Activated CD8-positive, alpha-beta memory T cell treated with anti-CD3 and anti-CD28 coated beads, Interleukin-2, amount 50 U/mL, for 24 hours (primary cell): ENCODE measurements at regions not wholly inside any gene's neighbourhood (a gene's known extent, or its start where the extent isn't known, plus 50 kb on each side); places are given as distances from the start of the nearest gene placed in this dataset.

Experiments
- DNase-seq: peaks from one replicate; pipeline ENCODE4 v3.0.0-alpha.2; 2020; ENCODE audit errors: extremely low read depth

- no peak for DNase-seq
Observed at GRCh38 chr9:79884546-79884945, 312.8 kb downstream of the TLE4 start.

DNA sequence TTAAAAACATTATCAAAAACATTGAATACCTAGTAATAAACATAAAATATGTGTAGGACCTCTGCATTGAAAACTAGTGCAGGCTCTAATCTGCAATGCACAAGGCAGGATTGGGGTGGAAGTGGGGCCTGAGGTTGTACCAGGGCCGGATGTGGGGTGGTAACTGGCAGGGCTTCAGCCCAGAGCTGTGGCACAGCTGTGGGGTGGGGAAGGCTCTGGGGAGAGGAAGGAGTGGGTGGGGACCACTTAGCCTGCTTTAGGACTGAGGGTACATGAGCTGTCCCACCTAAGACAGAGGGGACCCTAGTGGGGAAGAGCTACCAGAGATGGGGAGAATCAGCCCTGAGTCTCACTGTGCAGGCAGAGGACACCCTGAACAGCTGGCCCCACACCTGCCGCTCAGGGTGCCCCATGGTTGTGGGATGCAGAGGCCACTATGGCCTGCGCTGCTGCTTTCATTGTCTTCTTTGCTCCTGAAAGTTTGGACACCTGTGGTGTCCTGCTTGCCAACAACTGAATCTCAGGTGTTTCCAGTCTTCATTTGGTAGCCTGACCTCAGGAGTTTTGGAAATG, 311.4 kb downstream of the TLE4 start:
- DNase-seq, result peak; percentile 17

- no peak for DNase-seq
Observed at GRCh38 chr9:79880626-79881025, 308.9 kb downstream of the TLE4 start.

- no peak for DNase-seq
Observed at GRCh38 chr9:79877943-79878602, 306.3 kb downstream of the TLE4 start.

GRCh38 chr9:79868567-79869189, 296.9 kb downstream of the TLE4 start:
- no peak for DNase-seq

DNA sequence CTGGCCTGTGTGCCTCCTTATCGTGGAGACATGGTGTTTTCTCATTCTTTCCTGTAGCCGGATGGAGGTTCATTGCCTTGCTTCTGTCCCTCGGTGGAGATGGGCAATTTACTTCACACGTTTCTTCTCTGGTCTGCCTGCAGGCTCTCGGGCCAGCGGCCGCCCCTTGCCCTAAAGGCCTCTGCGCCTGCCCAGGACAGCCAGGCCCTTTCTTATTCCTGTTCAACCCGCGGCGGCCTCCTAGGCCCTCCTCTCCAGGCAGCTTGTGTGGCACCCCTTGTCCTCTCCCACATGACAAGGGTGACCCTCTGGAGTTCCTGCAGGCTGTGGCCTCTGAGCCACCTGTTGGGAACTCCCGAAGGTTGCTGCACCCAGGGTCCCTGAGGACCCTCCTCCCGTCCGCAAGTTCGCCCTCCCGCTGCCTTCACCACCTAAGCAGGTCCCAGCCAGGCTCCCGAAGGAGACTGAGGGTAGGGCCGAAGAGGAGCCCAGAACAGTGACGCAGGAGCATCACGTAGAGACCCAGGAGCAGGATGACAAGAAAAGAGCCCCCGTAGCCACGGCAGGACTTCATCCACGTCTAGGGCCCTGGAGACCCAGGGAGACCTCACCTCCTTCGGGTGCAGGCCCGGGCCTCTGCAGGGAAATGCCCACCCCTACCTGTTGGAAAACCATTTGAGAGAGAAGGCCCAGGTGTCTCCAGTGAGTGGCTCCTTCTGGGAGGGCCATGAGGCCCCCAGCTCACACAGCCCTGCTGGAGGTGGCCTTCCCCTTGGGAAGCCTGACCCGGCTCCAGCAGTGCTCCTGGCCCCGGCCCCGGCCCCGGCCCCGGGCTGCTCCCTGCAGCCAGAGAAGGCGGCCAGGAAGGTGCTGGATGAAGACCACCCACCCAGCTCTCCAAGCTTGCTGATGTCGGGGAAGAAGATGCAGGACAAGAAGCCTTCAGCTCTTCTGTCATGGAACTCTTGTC, 291.4 kb downstream of the TLE4 start:
- no peak for DNase-seq

DNA sequence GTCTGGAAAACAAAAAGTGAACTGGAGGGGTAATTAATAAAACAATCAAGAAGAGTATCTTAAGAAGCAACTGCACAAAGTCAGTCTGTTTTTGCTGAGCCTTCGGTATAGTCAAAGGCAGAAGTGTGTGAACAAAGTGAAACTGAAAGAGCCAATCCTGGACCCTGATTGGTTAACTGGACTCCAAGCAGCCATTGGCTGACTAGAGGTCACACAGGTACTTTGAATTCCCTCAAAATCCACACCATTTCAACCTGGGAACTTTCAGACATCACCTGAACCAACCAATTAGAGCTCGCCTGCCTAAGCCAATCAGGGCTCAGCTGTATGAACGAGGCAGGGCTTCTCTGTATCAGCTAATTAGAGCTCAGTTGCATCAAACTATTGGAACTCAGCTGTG, 286.7 kb downstream of the TLE4 start:
- no peak for DNase-seq

DNA sequence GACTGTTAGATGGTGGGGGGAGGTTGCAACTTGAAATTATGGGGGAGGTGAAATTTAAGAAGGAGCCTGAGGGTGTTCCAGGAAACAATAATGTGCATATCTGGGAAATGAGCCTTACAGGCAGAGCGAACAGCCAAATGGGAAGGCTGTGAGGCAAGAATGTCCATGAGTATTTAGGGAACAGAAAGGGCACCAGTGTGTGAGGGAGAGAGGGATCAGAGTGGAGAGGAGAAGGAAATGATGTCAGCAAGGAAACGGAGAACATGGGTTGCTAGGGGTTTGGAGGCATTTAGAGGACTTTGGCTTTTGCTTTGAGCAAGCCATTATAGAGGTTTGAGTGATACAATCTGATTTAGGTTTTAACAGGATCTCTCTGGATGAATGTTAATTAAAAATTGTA, 285.4 kb downstream of the TLE4 start:
- no peak for DNase-seq

- DNase-seq, result no peak
Observed at GRCh38 chr9:79847074-79847473, 275.3 kb downstream of the TLE4 start.

- DNase-seq, result no peak
Observed at GRCh38 chr9:79829566-79830302, 258.0 kb downstream of the TLE4 start.

- no peak for DNase-seq
Observed at GRCh38 chr9:79824265-79824664, 252.5 kb downstream of the TLE4 start.

- DNase-seq, result no peak
Observed at GRCh38 chr9:79817438-79818004, 245.8 kb downstream of the TLE4 start.

DNA sequence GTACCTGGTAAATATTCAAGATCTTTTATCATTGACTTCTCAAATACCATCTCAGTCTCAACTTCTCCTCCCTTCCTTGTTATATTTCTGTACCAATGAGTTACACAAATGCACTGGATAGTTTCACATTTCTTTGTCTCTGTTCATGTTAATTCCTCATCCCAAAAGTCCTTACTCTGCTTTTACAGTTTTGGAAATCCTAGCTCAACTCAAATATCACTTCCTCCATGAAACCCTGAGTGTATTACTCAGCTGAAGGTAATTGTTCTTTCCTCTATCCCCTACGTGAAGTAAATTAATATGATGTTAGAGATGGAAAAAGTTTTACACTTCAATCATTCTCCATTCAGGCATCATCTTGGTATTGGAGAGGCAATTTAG, 241.5 kb downstream of the TLE4 start:
- no peak for DNase-seq

DNA sequence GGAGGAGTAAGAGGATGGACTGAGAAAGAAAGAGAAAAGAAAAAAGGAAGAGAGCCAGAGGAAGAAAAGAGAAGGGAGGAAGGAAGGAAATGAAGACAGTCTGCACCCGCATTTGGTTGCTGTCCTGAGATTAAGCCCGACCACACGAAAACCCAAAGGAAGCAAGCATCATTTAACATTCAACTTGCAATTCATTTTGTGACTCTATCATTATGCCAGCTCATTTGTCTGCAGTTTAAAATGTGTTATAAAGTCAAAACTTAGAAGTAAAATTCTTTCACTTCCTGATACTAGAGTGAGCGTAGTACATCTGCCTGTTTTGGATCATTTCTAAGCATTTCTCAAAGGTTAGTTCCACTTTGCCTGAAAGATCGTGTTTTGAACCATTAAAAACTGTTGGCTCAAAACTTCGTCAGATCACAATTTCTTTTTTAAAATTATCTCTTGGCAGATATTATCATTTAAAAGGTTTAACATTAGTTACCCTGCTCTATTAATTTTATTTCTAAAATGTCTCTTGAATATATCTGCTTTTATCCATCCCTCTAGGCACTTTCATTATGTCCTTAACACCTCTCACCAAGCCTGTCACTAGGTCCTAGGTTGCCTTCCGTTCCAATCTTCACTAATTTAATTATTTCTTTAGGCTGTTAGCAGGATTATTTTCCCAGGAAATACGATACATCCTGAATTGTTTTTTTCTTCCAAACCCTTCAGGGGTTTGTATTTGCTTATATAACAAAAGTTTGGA, 240.9 kb downstream of the TLE4 start:
- DNase-seq, result no peak

- DNase-seq, result no peak
Observed at GRCh38 chr9:79812099-79812498, 240.3 kb downstream of the TLE4 start.

DNA sequence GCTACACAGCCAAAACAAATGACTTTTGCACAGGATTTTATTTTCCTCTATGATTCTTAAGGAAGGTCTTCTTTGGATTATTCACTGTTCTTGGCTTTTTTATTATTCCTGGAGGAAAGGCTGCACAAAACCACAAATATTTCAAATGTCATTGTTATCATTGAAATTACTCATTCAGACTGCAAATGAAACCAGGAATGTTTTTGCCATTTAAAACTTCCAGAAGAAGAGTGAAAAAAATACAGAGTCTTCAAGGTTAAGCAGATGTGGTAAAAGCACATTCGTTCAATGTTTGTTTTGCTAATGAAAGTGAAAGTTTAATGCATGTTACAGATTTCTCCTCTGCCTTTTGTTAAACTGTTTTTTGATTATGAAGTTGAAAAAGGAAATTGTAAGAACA, 238.2 kb downstream of the TLE4 start:
- no peak for DNase-seq

DNA sequence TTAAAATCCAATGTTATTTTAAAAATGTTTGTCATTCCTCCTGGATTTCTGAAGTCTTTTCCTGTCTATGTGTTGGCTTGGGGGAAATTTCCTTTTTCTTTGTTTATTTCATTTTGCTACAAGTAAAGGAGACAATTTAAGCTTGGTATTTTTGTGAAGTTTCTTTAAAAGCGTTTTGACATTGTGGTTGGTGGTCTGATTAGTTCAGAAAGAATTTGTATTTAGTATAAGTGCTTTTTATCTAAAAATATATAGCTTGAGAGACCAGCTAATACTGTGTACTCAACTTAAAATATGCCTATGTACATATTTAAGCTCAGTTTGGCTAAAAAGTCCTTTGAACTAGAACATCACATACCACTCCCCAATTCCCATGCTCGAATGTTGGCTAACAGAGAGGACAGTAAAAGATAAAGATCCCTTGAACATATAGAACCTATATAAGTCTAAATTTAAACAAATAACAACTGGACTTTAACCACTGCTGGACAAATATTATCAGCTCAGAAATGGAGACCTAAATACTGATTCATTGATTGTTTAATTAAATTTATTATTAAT, 237.6 kb downstream of the TLE4 start:
- DNase-seq, result no peak

DNA sequence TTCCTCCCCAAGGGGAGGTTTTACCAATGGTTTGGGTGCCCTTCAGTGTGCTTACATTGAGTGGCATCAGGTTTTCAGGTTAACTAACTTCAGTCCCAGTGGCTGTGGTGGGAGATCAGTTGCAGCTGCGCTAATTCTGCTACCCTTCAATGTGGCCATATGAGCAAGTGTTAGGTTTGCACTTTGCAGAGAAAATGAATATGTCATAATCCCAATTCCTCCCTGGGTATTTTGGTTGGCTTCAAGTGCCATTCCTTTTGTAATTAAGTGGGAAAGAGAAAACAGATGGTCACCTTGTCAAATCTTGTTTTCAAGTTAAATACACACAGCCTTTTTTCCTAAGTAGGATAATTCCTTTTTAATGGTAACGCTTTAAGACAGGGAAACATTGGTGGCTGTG, 236.2 kb downstream of the TLE4 start:
- no peak for DNase-seq

- no peak for DNase-seq
Observed at GRCh38 chr9:79806086-79806485, 234.3 kb downstream of the TLE4 start.

GRCh38 chr9:79801459-79801858, 229.7 kb downstream of the TLE4 start:
- no peak for DNase-seq
